HepG2 (cell line): ENCODE measurements at regions not wholly inside any gene's neighbourhood (a gene's known extent, or its start where the extent isn't known, plus 50 kb on each side); places are given as distances from the start of the nearest gene placed in this dataset.

Experiments used
- ATAC-seq: fragments of 200-7000 bp; cut with Tn5 transposase; 3 replicates; pipeline ENCODE4 v1.9.1; 2020; ENCODE audit warnings: mild to moderate bottlenecking, moderate library complexity
- BruUV-seq: library from RNA; stranded (reverse); fragments of 400-500 nt; replicated peaks from 2 replicates; lab custom pipeline; 2021; lab: Mats Ljungman, UMichigan
- CTCF ChIA-PET: fragments of 300-600 bp; formaldehyde crosslinking; extraction: SDS; loops from one replicate; lab custom pipeline; 2021; ENCODE audit warnings: low total read pairs, inconsistent platforms, low intra/inter-chr PET ratio; lab: Yijun Ruan, JAX
- POLR2A ChIA-PET: fragments of 350-600 bp; sonication (Branson Sonifier 250); formaldehyde crosslinking; loops from one replicate; lab custom pipeline; 2020; ENCODE audit warnings: antibody characterized with exemption, inconsistent platforms; lab: Yijun Ruan, JAX
- DNase-seq: peaks from one replicate; pipeline ENCODE4 v3.0.0-alpha.2; 2015; ENCODE audit warnings: low spot score
- FAIRE-seq: peaks from 3 replicates; lab custom pipeline; 2011; peaks lifted over from hg19 to GRCh38; lab: Jason Lieb, UNC
- H2AFZ ChIP-seq: one replicate; pipeline ENCODE4 v1.6.1; 2011; ENCODE audit warnings: low read length, inconsistent platforms
- H3K27ac ChIP-seq: fragments of 300-600 bp; 3 replicates; pipeline ENCODE4 v1.8.0; 2011; ENCODE audit warnings: mixed run types, mild to moderate bottlenecking, mixed read lengths, low read length, inconsistent platforms; ENCODE audit not compliant: insufficient read depth; ENCODE audit errors: extremely low read length
- H3K27me3 ChIP-seq, 2 experiments: fragments of 200-600 bp in 1 of 2; 2 replicates in 1 of 2; 3 replicates in 1 of 2; pipeline versions ENCODE4 v1.6.0 to v1.8.0; 2011; ENCODE audit warnings: low read length in 2 of 2, mild to moderate bottlenecking in 2 of 2, moderate library complexity in 2 of 2, inconsistent platforms in 1 of 2; ENCODE audit not compliant: insufficient read depth in 2 of 2, control insufficient read depth in 1 of 2
- H3K36me3 ChIP-seq, 2 experiments: fragments of 200-600 bp in 1 of 2; replicated peaks in 1 of 2; 2 replicates in 1 of 2; 3 replicates in 1 of 2; pipeline versions ENCODE4 v1.5.1 to v1.8.0; 2011; ENCODE audit warnings: low read length in 2 of 2, inconsistent platforms in 1 of 2; ENCODE audit not compliant: insufficient read depth in 2 of 2, control insufficient read depth in 1 of 2
- H3K4me1 ChIP-seq: 2 replicates; pipeline ENCODE4 v1.5.1; 2012; ENCODE audit warnings: low read length, inconsistent platforms; ENCODE audit not compliant: insufficient read depth
- H3K4me2 ChIP-seq: 2 replicates; pipeline ENCODE4 v1.6.0; 2011; ENCODE audit warnings: low read depth, low read length, inconsistent platforms
- H3K4me3 ChIP-seq, 3 experiments: fragments of 200-600 bp in 1 of 3; sonication (generic), shearing (Covaris generic) in 1 of 3; replicated peaks in 1 of 3; 2 replicates each; pipeline ENCODE4 v1.5.1; 2011 to 2016; ENCODE audit warnings: low read length in 3 of 3, inconsistent platforms in 2 of 3, low read depth in 2 of 3, mild to moderate bottlenecking in 2 of 3, control low read depth in 1 of 3, mixed read lengths in 1 of 3; ENCODE audit not compliant: insufficient read depth in 1 of 3
- H3K79me2 ChIP-seq: one replicate; pipeline ENCODE4 v1.6.1; 2011; ENCODE audit warnings: low read length, inconsistent platforms; ENCODE audit not compliant: insufficient read depth
- H3K9ac ChIP-seq: 2 replicates; pipeline ENCODE4 v1.6.0; 2011; ENCODE audit warnings: mild to moderate bottlenecking, low read depth, low read length, inconsistent platforms; ENCODE audit not compliant: insufficient read depth
- H3K9me3 ChIP-seq: 2 replicates; pipeline ENCODE4 v1.5.1; 2012; ENCODE audit warnings: mild to moderate bottlenecking, low read length
- H4K20me1 ChIP-seq: 2 replicates; pipeline ENCODE4 v1.6.0; 2011; ENCODE audit warnings: inconsistent platforms, mild to moderate bottlenecking, low read length, moderate library complexity; ENCODE audit not compliant: insufficient read depth
- KLF15 ChIP-seq: sonication (generic); formaldehyde crosslinking; IDR thresholded peaks from 2 replicates; pipeline ENCODE4 v1.8.1; 2023; ENCODE audit warnings: borderline replicate concordance, mild to moderate bottlenecking, inconsistent platforms, missing genetic modification reagents, mixed read lengths
- MAZ ChIP-seq, 2 experiments: sonication (generic) in 1 of 2; formaldehyde crosslinking in 1 of 2; IDR thresholded peaks; 2 replicates each; pipeline versions ENCODE4 v1.5.0 to v1.6.1; 2012 to 2020; ENCODE audit warnings: low read depth in 2 of 2, mild to moderate bottlenecking in 2 of 2, borderline replicate concordance in 1 of 2, improper control_type of control experiment in 1 of 2, low read length in 1 of 2, missing genetic modification reagents in 1 of 2, moderate library complexity in 1 of 2
- SIX4 ChIP-seq: sonication (generic); formaldehyde crosslinking; IDR thresholded peaks from 2 replicates; pipeline ENCODE4 v1.4.0; 2020; ENCODE audit warnings: missing genetic modification reagents
- SSRP1 ChIP-seq: IDR thresholded peaks from 2 replicates; pipeline ENCODE4 v1.6.1; 2016; ENCODE audit warnings: control low read depth
- ZNF225 ChIP-seq: sonication (generic); formaldehyde crosslinking; IDR thresholded peaks from 2 replicates; pipeline ENCODE4 v1.4.0; 2020; ENCODE audit warnings: mild to moderate bottlenecking, missing genetic modification reagents
- ZNF660 ChIP-seq: sonication (generic); formaldehyde crosslinking; IDR thresholded peaks from 2 replicates; pipeline ENCODE4 v1.5.1; 2020; ENCODE audit warnings: mild to moderate bottlenecking, low read depth, missing genetic modification reagents, borderline replicate concordance
- ZNF709 ChIP-seq: sonication (generic); formaldehyde crosslinking; IDR thresholded peaks from 2 replicates; pipeline ENCODE4 v1.5.0; 2020; ENCODE audit warnings: mild to moderate bottlenecking, missing genetic modification reagents
- WGBS: methylation state at CpG from one replicate; pipeline ENCODE4 v1.1.6; 2017; ENCODE audit warnings: low lambda C conversion rate; 5-methylcytosine and 5-hydroxymethylcytosine counted together
- in situ Hi-C: cut with HindIII; loops from 2 replicates; pipeline ENCODE4 v1.10.0; 2017; ENCODE audit warnings: low pct_unique_long_range_greater_than_20kb; ENCODE audit not compliant: extremely low pct_ligation_motif_present
- intact Hi-C: fragments of 100-400 bp; cut with micrococcal nuclease; formaldehyde crosslinking; loops from one replicate; pipeline ENCODE4 v1.10.0; 2022; ENCODE audit not compliant: unreplicated experiment
- TF ChIP-seq, protein P1 (sequence below): sonication (generic); formaldehyde crosslinking; IDR thresholded peaks from 2 replicates; pipeline ENCODE4 v1.5.0; 2020; ENCODE audit warnings: mild to moderate bottlenecking, missing genetic modification reagents, moderate library complexity

DNA sequence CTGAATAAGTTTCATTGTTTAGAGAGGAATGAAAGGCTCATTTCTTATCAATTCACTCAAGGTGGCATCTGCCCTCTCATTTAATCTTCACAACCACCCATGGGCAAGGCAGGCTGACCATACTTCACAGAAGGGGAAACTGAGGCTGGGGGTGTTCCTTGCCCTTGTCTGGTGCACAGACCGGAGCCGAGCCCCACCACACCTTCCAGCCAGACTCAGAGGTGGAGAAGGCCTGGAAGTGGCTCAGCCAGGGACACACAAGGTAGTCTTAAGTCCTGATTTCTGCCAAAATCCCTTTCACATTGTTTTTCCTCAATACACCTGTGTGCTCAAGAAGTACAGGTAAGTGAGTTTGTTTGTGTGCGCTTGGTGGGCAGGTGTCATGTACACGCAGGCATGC is 111.9 kb upstream of the TEX51 start (continued):
- TF ChIP-seq, protein P1, sequence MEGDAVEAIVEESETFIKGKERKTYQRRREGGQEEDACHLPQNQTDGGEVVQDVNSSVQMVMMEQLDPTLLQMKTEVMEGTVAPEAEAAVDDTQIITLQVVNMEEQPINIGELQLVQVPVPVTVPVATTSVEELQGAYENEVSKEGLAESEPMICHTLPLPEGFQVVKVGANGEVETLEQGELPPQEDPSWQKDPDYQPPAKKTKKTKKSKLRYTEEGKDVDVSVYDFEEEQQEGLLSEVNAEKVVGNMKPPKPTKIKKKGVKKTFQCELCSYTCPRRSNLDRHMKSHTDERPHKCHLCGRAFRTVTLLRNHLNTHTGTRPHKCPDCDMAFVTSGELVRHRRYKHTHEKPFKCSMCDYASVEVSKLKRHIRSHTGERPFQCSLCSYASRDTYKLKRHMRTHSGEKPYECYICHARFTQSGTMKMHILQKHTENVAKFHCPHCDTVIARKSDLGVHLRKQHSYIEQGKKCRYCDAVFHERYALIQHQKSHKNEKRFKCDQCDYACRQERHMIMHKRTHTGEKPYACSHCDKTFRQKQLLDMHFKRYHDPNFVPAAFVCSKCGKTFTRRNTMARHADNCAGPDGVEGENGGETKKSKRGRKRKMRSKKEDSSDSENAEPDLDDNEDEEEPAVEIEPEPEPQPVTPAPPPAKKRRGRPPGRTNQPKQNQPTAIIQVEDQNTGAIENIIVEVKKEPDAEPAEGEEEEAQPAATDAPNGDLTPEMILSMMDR (CRISPR knock-in tag): no peak
- no peak for TF ChIP-seq KLF15 (CRISPR knock-in tag)
- TF ChIP-seq ZNF660 (CRISPR knock-in tag): no peak
- TF ChIP-seq, all 625 proteins: peak for 0

DNA sequence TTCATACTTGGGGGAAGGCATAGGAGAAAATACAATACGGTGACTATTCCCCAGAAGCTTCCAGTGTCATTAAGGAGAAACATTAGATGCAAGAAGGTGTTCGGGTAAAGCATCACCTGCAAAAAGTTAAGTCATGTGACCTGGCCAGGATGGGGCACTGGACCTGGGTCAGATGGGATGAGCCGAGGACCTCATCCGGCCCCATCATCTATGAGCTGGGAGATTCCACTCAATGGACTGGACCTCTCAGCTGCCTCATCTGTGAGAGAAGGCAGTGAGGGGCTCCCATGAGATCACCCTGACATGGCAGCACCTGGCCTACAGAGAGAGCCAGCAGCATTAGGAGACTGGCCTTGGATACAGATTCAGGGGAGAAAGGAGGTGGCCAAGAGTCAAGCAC is 111.4 kb upstream of the TEX51 start:
- no peak overlapping the region for H2AFZ ChIP-seq
- no peaks in the 10 kb centered on the region for H3K4me1 ChIP-seq
- no peak for ATAC-seq
- CTCF ChIA-PET: no interaction called here
- no peak overlapping the region for H3K4me3 ChIP-seq
- TF ChIP-seq ZNF709 (CRISPR knock-in tag): no peak
- no peak for TF ChIP-seq MAZ (IDR thresholded peaks at IDR 0.05; ENCODE audit: borderline replicate concordance, low read depth, low read length)
- TF ChIP-seq MAZ (CRISPR knock-in tag; IDR thresholded peaks at IDR 0.05; ENCODE audit: low read depth): no peak
- no peak for TF ChIP-seq SSRP1
- TF ChIP-seq ZNF225 (CRISPR knock-in tag): no peak
- TF ChIP-seq SIX4 (CRISPR knock-in tag): no peak
- DNase-seq: no peak
- 31% methylated on average over 4 of the region's 4 CpGs for WGBS
- intact Hi-C loops: no loop called here
- no peaks in the 10 kb centered on the region for H3K36me3 ChIP-seq
- H4K20me1 ChIP-seq: no peaks in the 10 kb centered on the region
- FAIRE-seq: no peak
- peaks cover 0 to 12% of the 10 kb centered on the region in 2 experiments; a peak in 4 of 5 replicates for H3K27me3 ChIP-seq
- POLR2A ChIA-PET: no interaction called here
- no peak overlapping the region for H3K9ac ChIP-seq
- no peaks in the 10 kb centered on the region for H3K9me3 ChIP-seq
- no TSS peak for BruUV-seq
- in situ Hi-C loops: loop anchor here (25.0 kb wide), 1 partner anchor 1975 kb away; no protein-coding TSS in a partner anchor
- no peak overlapping the region for H3K4me2 ChIP-seq
- H3K79me2 ChIP-seq: no peaks in the 10 kb centered on the region
- H3K27ac ChIP-seq: no peak overlapping the region
